Hepatocyte (in vitro differentiated cells): ENCODE measurements at regions not wholly inside any gene's neighbourhood (a gene's known extent, or its start where the extent isn't known, plus 50 kb on each side); places are given as distances from the start of the nearest gene placed in this dataset.

Experiments
- DNase-seq: peaks from one replicate; pipeline ENCODE4 v3.0.0-alpha.2; 2016; ENCODE audit warnings: low spot score
- H2AFZ ChIP-seq: fragments of 200-600 bp; sonication (generic); 2 replicates; pipeline ENCODE4 v1.6.0; 2016; ENCODE audit warnings: antibody characterized with exemption, mild to moderate bottlenecking
- H3K27ac ChIP-seq: fragments of 200-600 bp; sonication (generic); 2 replicates; pipeline ENCODE4 v1.5.1; 2016; ENCODE audit warnings: mild to moderate bottlenecking
- H3K27me3 ChIP-seq: fragments of 200-600 bp; sonication (generic); 2 replicates; pipeline ENCODE4 v1.6.1; 2016
- H3K36me3 ChIP-seq: fragments of 200-600 bp; sonication (generic); replicated peaks from 2 replicates; pipeline ENCODE4 v1.5.1; 2016; ENCODE audit warnings: low read depth; ENCODE audit not compliant: insufficient read depth
- H3K4me1 ChIP-seq: fragments of 200-600 bp; sonication (generic); 2 replicates; pipeline ENCODE4 v1.5.1; 2016; ENCODE audit warnings: mild to moderate bottlenecking, moderate library complexity; ENCODE audit not compliant: insufficient read depth
- H3K4me2 ChIP-seq: fragments of 200-600 bp; sonication (generic); 2 replicates; pipeline ENCODE4 v1.6.0; 2016
- H3K4me3 ChIP-seq: fragments of 200-600 bp; sonication (generic); 2 replicates; pipeline ENCODE4 v1.5.1; 2016; ENCODE audit warnings: mild to moderate bottlenecking
- H3K79me2 ChIP-seq: fragments of 200-600 bp; sonication (generic); 2 replicates; pipeline ENCODE4 v1.6.0; 2017; ENCODE audit warnings: mild to moderate bottlenecking
- H3K9me2 ChIP-seq: fragments of 200-600 bp; sonication (generic); replicated peaks from 2 replicates; pipeline ENCODE4 v1.6.0; 2017; ENCODE audit warnings: mild to moderate bottlenecking; ENCODE audit not compliant: insufficient read depth
- H3K9me3 ChIP-seq: fragments of 200-600 bp; sonication (generic); 2 replicates; pipeline ENCODE4 v1.5.1; 2016; ENCODE audit warnings: low read depth, mild to moderate bottlenecking
- H4K20me1 ChIP-seq: fragments of 200-600 bp; sonication (generic); 2 replicates; pipeline ENCODE4 v1.6.0; 2016; ENCODE audit warnings: mild to moderate bottlenecking; ENCODE audit not compliant: insufficient read depth, poor library complexity, severe bottlenecking
- CTCF ChIP-seq: fragments of 200-600 bp; sonication (generic); IDR thresholded peaks from 2 replicates; pipeline ENCODE4 v1.5.1; 2016; ENCODE audit warnings: antibody characterized with exemption, mild to moderate bottlenecking; ENCODE audit not compliant: poor library complexity
- EZH2 ChIP-seq: fragments of 200-600 bp; sonication (generic); IDR thresholded peaks from 2 replicates; pipeline ENCODE4 v1.6.1; 2016; ENCODE audit warnings: antibody characterized with exemption, mild to moderate bottlenecking, borderline replicate concordance
- EZH2phosphoT487 ChIP-seq: fragments of 200-600 bp; sonication (generic); IDR thresholded peaks from one replicate; pipeline ENCODE4 v1.6.1; 2018; ENCODE audit warnings: antibody characterized with exemption, mild to moderate bottlenecking, low read depth, moderate library complexity; ENCODE audit not compliant: unreplicated experiment, severe bottlenecking
- WGBS: methylation state at CpG from one replicate; pipeline ENCODE4 v1.1.6; 2016; ENCODE audit warnings: low lambda C conversion rate; ENCODE audit errors: missing lambda C conversion rate; 5-methylcytosine and 5-hydroxymethylcytosine counted together

GRCh38 chr11:23696688-23697415 lies 800.0 kb upstream of the LUZP2 start:
- no peaks in the 10 kb centered on the region for H3K4me1 ChIP-seq
- DNase-seq: no peak

GRCh38 chr11:23704183-23704582 lies 792.7 kb upstream of the LUZP2 start:
- no peak overlapping the region for H3K4me2 ChIP-seq
- H3K27ac ChIP-seq: no peak overlapping the region
- no peaks in the 10 kb centered on the region for H4K20me1 ChIP-seq
- DNase-seq: no peak
- H3K27me3 ChIP-seq: no peaks in the 10 kb centered on the region
- no peak for TF ChIP-seq CTCF
- TF ChIP-seq EZH2: no peak
- TF ChIP-seq EZH2phosphoT487: no peak
- no peaks in the 10 kb centered on the region for H3K9me2 ChIP-seq
- H3K4me3 ChIP-seq: no peak overlapping the region
- no peaks in the 10 kb centered on the region for H3K36me3 ChIP-seq
- H3K4me1 ChIP-seq: no peaks in the 10 kb centered on the region
- H3K79me2 ChIP-seq: no peaks in the 10 kb centered on the region
- WGBS: 56% methylated on average over 1 of the region's 1 CpG
- H2AFZ ChIP-seq: no peak overlapping the region
- no peaks in the 10 kb centered on the region for H3K9me3 ChIP-seq

More at GRCh38 chr11:23696688-23697415, 800.0 kb upstream of the LUZP2 start:
- 91% methylated on average over 5 of the region's 5 CpGs for WGBS
- no peaks in the 10 kb centered on the region for H3K9me3 ChIP-seq
- H3K36me3 ChIP-seq: no peaks in the 10 kb centered on the region
- H3K27ac ChIP-seq: no peak overlapping the region
- H3K9me2 ChIP-seq: no peaks in the 10 kb centered on the region
- H3K4me2 ChIP-seq: no peak overlapping the region
- no peaks in the 10 kb centered on the region for H4K20me1 ChIP-seq
- TF ChIP-seq CTCF (no peak), EZH2phosphoT487 (no peak), EZH2 (no peak)
- H3K4me3 ChIP-seq: no peak overlapping the region
- no peak overlapping the region for H2AFZ ChIP-seq
- H3K27me3 ChIP-seq: no peaks in the 10 kb centered on the region
- no peaks in the 10 kb centered on the region for H3K79me2 ChIP-seq

- no peaks in the 10 kb centered on the region for H3K9me3 ChIP-seq
- H3K4me1 ChIP-seq: no peaks in the 10 kb centered on the region
- no peak overlapping the region for H2AFZ ChIP-seq
- no peak overlapping the region for H3K27ac ChIP-seq
- no peaks in the 10 kb centered on the region for H3K27me3 ChIP-seq
- WGBS: 93% methylated on average over 1 of the region's 1 CpG
- TF ChIP-seq EZH2phosphoT487: no peak
- TF ChIP-seq CTCF: no peak
- no peak for TF ChIP-seq EZH2
- no peak for DNase-seq
- no peaks in the 10 kb centered on the region for H4K20me1 ChIP-seq
- H3K36me3 ChIP-seq: no peaks in the 10 kb centered on the region
- H3K4me3 ChIP-seq: no peak overlapping the region
- no peak overlapping the region for H3K4me2 ChIP-seq
- H3K79me2 ChIP-seq: no peaks in the 10 kb centered on the region
- H3K9me2 ChIP-seq: no peaks in the 10 kb centered on the region
Observed at GRCh38 chr11:23711981-23712380, 784.9 kb upstream of the LUZP2 start.
